ENCODE measurements at regions not wholly inside any gene's neighbourhood (a gene's known extent, or its start where the extent isn't known, plus 50 kb on each side); places are given as distances from the start of the nearest gene placed in this dataset.
A peak's percentile ranks its signal among the peaks of the same experiment; 100 is the strongest.
"Not testable (repeated sequence)": the region's sequence is repeated elsewhere in the genome, so short reads cannot be mapped to it uniquely, and the experiment has no call there.

DNA sequence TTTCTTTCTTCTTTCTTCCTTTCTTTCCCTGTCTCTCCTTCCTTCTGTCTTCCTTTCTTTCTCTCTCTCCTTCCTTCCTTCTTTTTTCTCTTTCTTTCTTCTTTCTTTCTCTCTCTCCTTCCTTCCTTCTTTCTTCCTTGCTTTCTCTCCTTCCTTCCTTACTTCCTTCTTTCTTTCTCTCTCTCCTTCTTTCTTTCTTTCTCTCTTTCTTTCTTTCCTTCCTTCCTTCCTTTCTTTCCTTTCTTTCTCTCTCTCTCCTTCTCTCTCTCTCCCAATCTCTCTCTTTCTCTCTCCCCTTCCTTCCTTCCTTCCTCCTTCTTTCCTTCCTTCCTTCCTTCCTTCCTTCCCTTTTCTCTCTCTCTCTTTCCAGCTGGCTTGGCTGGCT lies 2806.6 kb downstream of the RPIA start:
- DNase-seq = not testable (repeated sequence)

- DNase-seq = peak; percentile 72
These were observed 2807.2 kb downstream of the RPIA start for GRCh38 chr2:91498513-91499250.

GRCh38 chr2:91499431-91500050 lies 2808.1 kb downstream of the RPIA start:
- peak; percentile 67 for DNase-seq

- DNase-seq = peak; percentile 67
These were observed 2808.9 kb downstream of the RPIA start for GRCh38 chr2:91500246-91500977.

DNA sequence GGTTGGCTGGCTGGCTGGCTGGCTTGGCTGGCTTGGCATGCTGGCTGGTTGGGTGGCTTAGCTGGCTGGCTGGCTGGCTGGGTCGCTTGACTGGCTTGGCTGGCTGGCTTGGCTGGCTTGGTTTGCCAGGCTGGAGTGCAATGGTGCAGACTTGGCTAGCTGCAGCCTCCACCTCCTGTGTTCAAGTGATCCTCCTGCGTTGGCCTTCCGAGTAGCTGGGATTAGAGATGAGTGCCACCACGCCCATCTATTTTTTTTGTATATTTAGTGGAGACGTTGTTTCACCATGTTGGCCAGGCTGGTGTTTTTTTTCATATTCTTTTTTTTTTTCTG lies 2809.5 kb downstream of the RPIA start:
- not testable (repeated sequence) for DNase-seq

GRCh38 chr2:91501481-91502080 lies 2810.1 kb downstream of the RPIA start:
- DNase-seq = peak; percentile 61

DNA sequence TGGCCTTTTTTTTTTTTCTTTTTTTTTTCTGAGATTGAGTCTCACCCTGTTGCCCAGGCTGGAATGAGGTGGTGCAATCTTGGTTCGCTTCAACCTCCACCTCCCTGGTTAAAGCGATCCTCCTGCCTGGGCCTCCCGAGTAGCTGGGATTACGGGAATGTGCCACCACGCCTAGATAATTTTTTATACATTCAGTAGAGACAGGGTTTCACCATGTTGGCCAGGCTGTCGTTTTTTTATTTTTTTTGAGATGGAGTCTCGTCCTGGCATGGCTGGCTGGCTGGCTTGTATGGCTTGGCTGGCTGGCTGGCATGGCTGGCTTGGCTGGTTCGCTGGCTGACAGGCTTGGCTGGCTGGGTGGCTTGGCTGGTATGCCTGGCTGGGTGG lies 2812.1 kb downstream of the RPIA start:
- not testable (repeated sequence) for DNase-seq

DNA sequence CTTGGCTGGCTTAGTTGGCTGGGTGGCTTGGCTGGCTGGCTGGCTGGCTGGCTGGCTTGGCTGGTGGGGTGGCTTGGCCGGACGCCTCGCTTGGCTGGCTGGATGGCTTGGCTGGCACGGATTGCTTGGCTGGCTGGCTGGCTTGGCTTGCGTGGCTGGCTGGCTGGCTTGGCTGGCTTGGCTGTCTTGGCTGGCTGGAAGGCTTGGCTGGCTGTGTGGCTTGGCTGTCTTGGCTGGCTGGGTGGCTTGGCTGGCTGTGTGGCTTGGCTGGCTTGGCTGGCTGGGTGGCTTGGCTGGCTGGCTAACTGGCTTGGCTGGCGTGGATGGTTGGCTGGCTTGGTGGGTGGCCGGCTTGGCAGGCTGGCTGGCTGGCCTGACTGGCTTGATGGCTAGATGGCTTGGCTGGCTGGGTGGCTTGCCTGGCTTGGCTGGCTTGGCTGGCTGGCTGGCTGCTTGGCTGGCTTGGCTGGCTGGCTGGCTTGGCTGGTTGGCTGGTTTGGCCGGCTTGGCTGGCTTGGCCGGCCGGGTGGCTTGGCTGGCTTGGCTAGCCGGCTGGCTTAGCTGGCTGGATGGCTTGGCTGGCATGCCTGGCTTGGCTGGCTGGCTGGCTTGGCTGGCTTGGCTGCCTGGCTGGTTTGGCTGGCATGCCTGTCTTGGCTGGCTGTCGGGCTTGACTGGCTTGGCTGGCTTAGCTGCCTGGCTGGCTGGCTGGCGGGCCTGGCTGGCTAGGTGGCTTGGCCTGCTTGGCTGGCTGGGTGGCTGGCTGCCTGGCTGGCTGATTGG lies 2812.7 kb downstream of the RPIA start:
- peak; percentile 65 for DNase-seq

DNA sequence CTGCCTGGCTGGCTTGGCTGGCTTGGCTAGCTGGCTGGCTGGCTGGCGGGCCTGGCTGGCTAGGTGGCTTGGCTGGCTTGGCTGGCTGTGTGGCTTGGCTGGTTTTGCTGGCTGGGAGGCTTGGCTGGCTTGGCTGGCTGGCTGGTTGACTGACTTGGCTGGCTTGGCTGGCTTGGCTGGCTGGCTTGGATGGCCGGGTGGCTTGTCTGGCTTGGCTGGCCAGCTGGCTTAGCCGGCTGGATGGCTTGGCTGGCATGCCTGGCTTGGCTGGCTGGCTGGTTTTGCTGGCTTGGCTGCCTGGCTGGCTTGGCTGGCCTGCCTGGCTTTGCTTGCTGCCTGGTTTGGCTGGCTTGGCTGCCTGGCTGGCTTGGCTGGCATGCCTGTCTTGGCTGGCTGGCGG lies 2817.3 kb downstream of the RPIA start:
- DNase-seq = peak; percentile 55

DNA sequence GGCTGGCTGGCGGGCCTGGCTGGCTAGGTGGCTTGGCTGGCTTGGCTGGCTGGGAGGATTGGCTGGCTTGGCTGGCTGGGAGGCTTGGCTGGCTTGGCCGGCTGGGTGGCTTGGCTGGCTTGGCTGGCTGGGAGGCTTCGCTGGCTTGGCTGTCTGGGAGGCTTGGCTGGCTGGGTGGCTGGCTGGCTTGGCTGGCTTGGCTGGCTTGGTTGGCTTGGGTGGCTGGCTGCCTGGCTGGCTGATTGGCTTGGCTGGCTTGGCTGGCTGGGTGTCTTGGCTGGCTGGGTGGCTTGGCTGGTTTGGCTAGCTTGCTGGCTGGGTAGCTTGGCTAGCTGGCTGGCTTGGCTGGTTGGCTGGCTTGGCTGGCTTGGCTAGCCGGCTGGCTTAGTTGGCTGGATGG lies 2817.8 kb downstream of the RPIA start:
- peak; percentile 61 for DNase-seq

GRCh38 chr2:91511166-91511565 lies 2819.7 kb downstream of the RPIA start:
- peak; percentile 30 for DNase-seq

- not testable (repeated sequence) for DNase-seq
These were observed 2824.5 kb downstream of the RPIA start for GRCh38 chr2:91515966-91516365.

GRCh38 chr2:91516669-91517068 lies 2825.2 kb downstream of the RPIA start:
- DNase-seq = not testable (repeated sequence)

- DNase-seq = not testable (repeated sequence)
These were observed 2826.4 kb downstream of the RPIA start for GRCh38 chr2:91517846-91518245.

GRCh38 chr2:91518361-91518981 lies 2827.0 kb downstream of the RPIA start:
- not testable (repeated sequence) for DNase-seq

- not testable (repeated sequence) for DNase-seq
These were observed 2827.9 kb downstream of the RPIA start for GRCh38 chr2:91519359-91519758.

DNA sequence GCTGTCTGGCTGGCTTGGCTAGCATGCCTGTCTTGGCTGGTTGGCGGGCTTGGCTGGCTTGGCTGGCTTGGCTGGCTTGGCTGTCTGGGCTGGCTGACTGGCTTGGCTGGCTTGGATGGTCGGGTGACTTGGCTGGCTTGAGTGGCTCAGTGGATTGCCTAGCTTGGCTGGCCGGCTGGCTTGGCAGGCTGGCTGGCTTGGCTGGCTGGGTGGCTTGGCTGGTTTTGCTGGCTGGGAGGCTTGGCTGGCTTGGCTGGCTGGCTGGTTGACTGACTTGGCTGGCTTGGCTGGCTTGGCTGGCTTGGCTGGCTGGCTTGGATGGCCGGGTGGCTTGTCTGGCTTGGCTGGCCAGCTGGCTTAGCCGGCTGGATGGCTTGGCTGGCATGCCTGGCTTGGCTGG lies 2828.4 kb downstream of the RPIA start:
- not testable (repeated sequence) for DNase-seq

DNA sequence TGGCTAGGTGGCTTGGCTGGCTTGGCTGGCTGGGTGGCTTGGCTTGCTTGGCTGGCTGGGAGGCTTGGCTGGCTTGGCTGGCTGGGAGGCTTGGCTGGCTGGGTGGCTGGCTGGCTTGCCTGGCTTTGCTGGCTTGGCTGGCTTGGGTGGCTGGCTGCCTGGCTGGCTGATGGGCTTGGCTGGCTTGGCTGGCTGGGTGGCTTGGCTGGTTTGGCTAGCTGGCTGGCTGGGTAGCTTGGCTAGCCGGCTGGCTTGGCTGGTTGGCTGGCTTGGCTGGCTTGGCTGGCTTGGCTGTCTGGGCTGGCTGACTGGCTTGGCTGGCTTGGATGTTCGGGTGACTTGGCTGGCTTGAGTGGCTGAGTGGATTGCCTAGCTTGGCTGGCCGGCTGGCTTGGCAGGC lies 2829.1 kb downstream of the RPIA start:
- not testable (repeated sequence) for DNase-seq

GRCh38 chr2:91520972-91521535 lies 2829.6 kb downstream of the RPIA start:
- peak; percentile 64 for DNase-seq

GRCh38 chr2:91521944-91522343 lies 2830.5 kb downstream of the RPIA start:
- DNase-seq = not testable (repeated sequence)

- DNase-seq = not testable (repeated sequence)
These were observed 2831.4 kb downstream of the RPIA start for GRCh38 chr2:91522877-91523276.

DNA sequence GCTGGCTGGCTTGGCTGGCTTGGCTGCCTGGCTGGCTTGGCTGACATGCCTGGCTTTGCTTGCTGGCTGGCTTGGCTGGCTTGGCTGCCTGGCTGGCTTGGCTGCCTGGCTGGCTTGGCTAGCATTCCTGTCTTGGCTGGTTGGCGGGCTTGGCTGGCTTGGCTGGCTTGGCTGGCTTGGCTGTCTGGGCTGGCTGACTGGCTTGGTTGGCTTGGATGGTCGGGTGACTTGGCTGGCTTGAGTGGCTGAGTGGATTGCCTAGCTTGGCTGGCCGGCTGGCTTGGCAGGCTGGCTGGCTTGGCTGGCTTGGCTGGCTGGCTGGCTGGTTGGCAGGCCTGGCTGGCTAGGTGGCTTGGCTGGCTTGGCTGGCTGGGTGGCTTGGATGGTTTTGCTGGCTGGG lies 2832.3 kb downstream of the RPIA start:
- peak; percentile 75 for DNase-seq

Measured in activated effector memory CD4-positive, alpha-beta T cell treated with anti-CD3 and anti-CD28 coated beads, Interleukin-2, amount 50 U/mL, for 16 hours (primary cell).